Lower leg skin (tissue), 4 donors: ENCODE measurements at regions not wholly inside any gene's neighbourhood (a gene's known extent, or its start where the extent isn't known, plus 50 kb on each side); places are given as distances from the start of the nearest gene placed in this dataset.

ENCODE experiments used
- DNase-seq, 2 donors: peaks; one replicate each; pipeline ENCODE4 v3.0.0-alpha.2; 2019; ENCODE audit warnings: low spot score in 2 of 2
- H3K4me3 ChIP-seq: fragments of 200-600 bp; sonication (generic); 2 replicates; pipeline ENCODE4 v1.5.1; 2017; ENCODE audit warnings: mild to moderate bottlenecking, low read depth; ENCODE audit not compliant: poor library complexity, severe bottlenecking
- CTCF ChIP-seq, 3 donors: fragments of 450-650 bp; IDR thresholded peaks; one replicate each; pipeline ENCODE4 v1.5.1; 2016; ENCODE audit warnings: antibody characterized with exemption in 3 of 3, mild to moderate bottlenecking in 3 of 3, moderate library complexity in 2 of 3
- POLR2A ChIP-seq, 2 donors: fragments of 450-650 bp; IDR thresholded peaks; one replicate each; pipeline ENCODE4 v1.6.1; 2016 to 2017; ENCODE audit warnings: antibody characterized with exemption in 2 of 2, mild to moderate bottlenecking in 1 of 2, moderate library complexity in 1 of 2
- WGBS, 2 donors: methylation state at CpG; one replicate each; pipeline ENCODE4 v1.1.5; 2018; 5-methylcytosine and 5-hydroxymethylcytosine counted together
- intact Hi-C: fragments of 100-400 bp; cut with DNase I; formaldehyde crosslinking; loops from one replicate; pipeline ENCODE4 v1.15.0; 2023; ENCODE audit warnings: low total_unique reads

DNA sequence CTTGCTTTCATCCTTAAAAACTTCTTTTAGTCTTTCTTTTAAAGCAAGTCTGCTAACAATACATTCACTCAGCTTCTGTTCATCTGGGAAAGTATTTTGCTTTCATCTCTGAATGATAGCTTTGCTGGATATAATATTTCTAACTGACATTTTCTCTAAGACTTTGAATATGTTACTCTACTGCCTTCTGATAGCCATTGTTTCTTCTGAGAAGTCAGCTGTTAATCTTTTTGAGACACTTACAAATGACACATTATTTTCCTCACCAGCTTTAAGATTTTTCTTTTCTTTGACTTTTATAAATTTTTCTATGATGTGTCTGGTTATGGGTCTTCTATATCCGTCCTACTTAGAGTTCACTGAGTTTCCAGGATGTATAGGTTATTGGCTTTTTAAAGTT, 643.1 kb downstream of the KCNA4 start:
- no peak overlapping the region for H3K4me3 ChIP-seq
- TF ChIP-seq POLR2A (IDR thresholded peaks at IDR 0.05) (no peak), CTCF (IDR thresholded peaks at IDR 0.05) (no peak)
- intact Hi-C loops: no loop called here
- 61 to 69% methylated on average over 1 of the region's 1 CpG for WGBS, 2 donors
- no peak for DNase-seq

GRCh38 chr11:29368126-29368525, 648.7 kb downstream of the KCNA4 start:
- no peak for TF ChIP-seq CTCF (IDR thresholded peaks at IDR 0.05)
- TF ChIP-seq POLR2A (IDR thresholded peaks at IDR 0.05): no peak
- intact Hi-C loops: no loop called here
- WGBS, 2 donors: 59 to 69% methylated on average over 5 of the region's 5 CpGs

DNA sequence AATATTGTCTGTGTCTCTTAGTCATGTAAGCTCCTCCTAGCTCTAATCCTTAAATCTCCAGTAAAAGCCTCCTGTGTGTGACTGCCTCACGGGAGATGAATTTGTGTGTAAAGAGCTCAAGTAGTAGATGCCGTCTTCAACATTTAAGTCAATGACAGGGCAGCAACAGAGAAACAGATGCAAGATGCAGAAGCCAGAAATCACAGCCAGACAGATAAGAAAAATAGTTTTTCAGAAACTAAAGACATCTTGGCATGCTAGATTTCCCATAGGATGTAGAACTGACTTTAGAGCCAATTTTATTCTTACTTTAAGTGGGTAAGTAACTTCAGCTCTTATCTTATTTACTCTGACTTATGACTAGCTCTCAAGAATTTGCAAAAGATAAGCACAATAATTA, 652.8 kb downstream of the KCNA4 start:
- DNase-seq: no peak
- H3K4me3 ChIP-seq: no peak overlapping the region
- no peak for TF ChIP-seq POLR2A (IDR thresholded peaks at IDR 0.05)
- TF ChIP-seq CTCF (IDR thresholded peaks at IDR 0.05): no peak
- 69 to 78% methylated on average over 2 of the region's 2 CpGs for WGBS, 2 donors
- intact Hi-C loops: no loop called here

More at GRCh38 chr11:29368126-29368525, 648.7 kb downstream of the KCNA4 start:
- DNase-seq: no peak
- H3K4me3 ChIP-seq: no peak overlapping the region

GRCh38 chr11:29361369-29361768, 655.5 kb downstream of the KCNA4 start:
- WGBS, 2 donors: 43 to 61% methylated on average over 1 of the region's 1 CpG
- DNase-seq: no peak
- intact Hi-C loops: no loop called here
- no peak overlapping the region for H3K4me3 ChIP-seq
- TF ChIP-seq CTCF (IDR thresholded peaks at IDR 0.05) (no peak), POLR2A (IDR thresholded peaks at IDR 0.05) (no peak)

- no peak for DNase-seq
- H3K4me3 ChIP-seq: no peak overlapping the region
- intact Hi-C loops: no loop called here
- TF ChIP-seq CTCF (IDR thresholded peaks at IDR 0.05) (no peak), POLR2A (IDR thresholded peaks at IDR 0.05) (no peak)
- 43 to 45% methylated on average over 1 of the region's 1 CpG for WGBS, 2 donors
Observed at GRCh38 chr11:29353833-29354232, 663.0 kb downstream of the KCNA4 start.

GRCh38 chr11:29352273-29352795, 664.5 kb downstream of the KCNA4 start:
- 67 to 74% methylated on average over 3 of the region's 3 CpGs for WGBS, 2 donors
- intact Hi-C loops: no loop called here

More at GRCh38 chr11:29352273-29352795, 664.5 kb downstream of the KCNA4 start:
- DNase-seq: no peak
- no peak overlapping the region for H3K4me3 ChIP-seq
- TF ChIP-seq POLR2A (IDR thresholded peaks at IDR 0.05): no peak
- no peak for TF ChIP-seq CTCF (IDR thresholded peaks at IDR 0.05)
